ENCODE measurements at regions not wholly inside any gene's neighbourhood (a gene's known extent, or its start where the extent isn't known, plus 50 kb on each side); places are given as distances from the start of the nearest gene placed in this dataset.

DNA sequence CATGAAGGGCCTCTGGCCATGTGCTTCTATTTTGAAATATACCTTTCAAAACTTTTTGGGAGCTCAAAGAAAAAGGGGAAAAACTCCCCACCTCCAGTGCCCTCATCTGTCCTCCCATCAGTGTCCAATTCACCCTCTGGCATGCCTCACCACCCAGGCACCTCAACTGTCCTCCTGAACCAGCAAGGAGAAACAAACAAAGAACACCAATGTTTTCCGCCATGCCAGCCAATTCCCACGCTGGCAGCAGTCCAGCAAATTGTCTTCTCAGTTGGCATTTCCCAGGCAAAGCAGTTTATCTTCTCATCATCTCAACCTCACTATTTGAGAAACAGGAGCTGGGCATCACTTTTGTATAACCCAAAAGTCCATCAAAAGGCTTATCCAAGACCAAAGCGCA lies 496.9 kb downstream of the SOX6 start:
- Histone ChIP-seq H3K9me2 (ENCODE audit: insufficient read depth) (no peaks in the 10 kb centered on the region), H3K4me2 (no peak overlapping the region), H3F3A (replicated peaks; ENCODE audit: low read depth) (no peaks in the 10 kb centered on the region), H3K27me3 (ENCODE audit: insufficient read depth) (no peaks in the 10 kb centered on the region), H3K36me3 (ENCODE audit: insufficient read depth) (no peaks in the 10 kb centered on the region), H4K20me1 (replicated peaks; ENCODE audit: insufficient read depth) (no peaks in the 10 kb centered on the region), H2AFZ (no peak overlapping the region), H3K79me2 (replicated peaks; ENCODE audit: insufficient read depth) (no peaks in the 10 kb centered on the region), H3K27ac (ENCODE audit: low read depth) (no peak overlapping the region), H3K4me1 (ENCODE audit: insufficient read depth) (no peaks in the 10 kb centered on the region; the same call in 1 of the 2 replicates), H3K4me3 (no peak overlapping the region)
- no peak for ATAC-seq
- DNase-seq (ENCODE audit: low spot score) = no peak
- peaks cover 12% of the 10 kb centered on the region for H3K4me1 Mint-ChIP-seq
- H3K4me3 Mint-ChIP-seq = no peak overlapping the region
- no peaks in the 10 kb centered on the region; the same call in 2 of the 3 replicates for H3K36me3 Mint-ChIP-seq (ENCODE audit: low read depth)
- peaks cover 4% of the 10 kb centered on the region for H3K27me3 Mint-ChIP-seq (ENCODE audit: insufficient read depth, low read depth, poor library complexity)
- TF ChIP-seq REST (IDR thresholded peaks at IDR 0.05; ENCODE audit: unreplicated experiment) (no peak), ZNF462 (CRISPR knock-in tag; IDR thresholded peaks at IDR 0.05) (no peak), EZH2 (IDR thresholded peaks at IDR 0.05; ENCODE audit: low read depth, unreplicated experiment) (no peak), ZNF114 (CRISPR knock-in tag; IDR thresholded peaks at IDR 0.05) (no peak), POLR2AphosphoS5 (IDR thresholded peaks at IDR 0.05; ENCODE audit: low read depth) (no peak), EZH2phosphoT487 (IDR thresholded peaks at IDR 0.05; ENCODE audit: unreplicated experiment) (no peak), CREB1 (CRISPR knock-in tag; IDR thresholded peaks at IDR 0.05; ENCODE audit: low read depth) (no peak), CTCF (conservative IDR thresholded peaks at IDR 0.05; ENCODE audit: low read depth in 2 of 2) (no peak), ETS1 (IDR thresholded peaks at IDR 0.05) (no peak), STAT1 (IDR thresholded peaks at IDR 0.05; ENCODE audit: unreplicated experiment) (no peak)
- H3K27ac Mint-ChIP-seq = no peak overlapping the region
- no peaks in the 10 kb centered on the region; the same call in 2 of the 3 replicates for H3K9me3 Mint-ChIP-seq
